HG03039 (cell line): ENCODE measurements at regions not wholly inside any gene's neighbourhood (a gene's known extent, or its start where the extent isn't known, plus 50 kb on each side); places are given as distances from the start of the nearest gene placed in this dataset.

ENCODE experiments used
- ATAC-seq: cut with Tn5 transposase; IDR thresholded peaks from one replicate; pipeline ENCODE4 v1.9.1; 2021; ENCODE audit warnings: mild to moderate bottlenecking, moderate library complexity; ENCODE audit not compliant: unreplicated experiment

DNA sequence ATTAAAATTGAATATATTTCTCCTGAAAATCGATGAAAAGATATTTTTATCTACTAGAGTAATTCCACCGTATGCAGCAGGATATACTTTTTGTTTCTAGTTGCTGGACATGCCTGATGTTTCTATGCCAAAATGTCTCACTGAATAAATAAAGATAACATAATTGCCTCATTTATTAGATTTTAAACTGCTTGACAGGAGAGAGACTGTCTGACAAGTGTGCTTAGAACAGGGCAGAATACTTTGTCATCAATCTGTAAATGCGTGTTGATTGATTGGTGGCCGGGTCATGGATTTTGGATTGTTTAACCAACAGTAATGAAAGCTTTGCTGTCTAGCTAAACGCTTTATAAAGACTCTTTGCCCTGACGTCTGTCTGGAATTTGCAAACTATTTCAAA, 339.0 kb downstream of the CHRM3 start:
- no peak for ATAC-seq

DNA sequence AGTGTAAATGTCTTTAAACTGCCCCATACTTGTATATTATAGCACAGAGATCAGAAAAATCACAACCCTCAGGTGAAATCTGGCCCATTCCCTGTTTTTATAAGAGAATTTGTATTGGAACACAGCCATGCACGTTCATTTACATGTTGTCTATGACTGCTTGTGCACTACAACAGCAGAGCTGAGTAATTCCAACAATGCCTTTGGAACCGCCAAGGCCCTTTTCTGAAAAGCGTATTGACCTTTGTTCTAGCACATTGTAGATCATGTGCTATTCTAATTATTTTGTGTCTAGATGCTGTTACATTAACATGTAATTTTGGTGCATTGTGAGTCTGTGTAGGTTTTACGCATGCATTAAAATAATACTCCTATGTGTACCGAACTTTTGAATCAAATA, 339.6 kb downstream of the CHRM3 start:
- ATAC-seq = no peak

DNA sequence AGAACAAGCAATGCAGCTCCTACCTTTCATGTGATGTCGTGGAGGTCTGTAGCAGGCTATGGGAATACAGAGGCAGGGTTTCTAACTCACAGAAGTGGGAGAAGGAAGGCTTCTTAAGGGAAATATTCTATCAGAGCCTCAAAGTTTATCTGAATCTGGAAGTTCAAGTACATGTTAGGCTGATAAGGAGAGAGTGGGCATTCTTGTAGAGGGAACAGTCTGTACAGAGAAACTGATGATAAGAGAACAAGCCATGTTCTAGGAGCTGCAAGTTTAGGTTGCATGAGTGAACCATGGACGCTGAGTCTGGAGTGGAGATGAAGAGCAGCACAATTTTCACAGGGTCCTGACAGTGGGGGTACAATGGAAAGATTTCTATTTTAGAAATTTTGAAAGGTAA, 344.0 kb downstream of the CHRM3 start:
- ATAC-seq = no peak

DNA sequence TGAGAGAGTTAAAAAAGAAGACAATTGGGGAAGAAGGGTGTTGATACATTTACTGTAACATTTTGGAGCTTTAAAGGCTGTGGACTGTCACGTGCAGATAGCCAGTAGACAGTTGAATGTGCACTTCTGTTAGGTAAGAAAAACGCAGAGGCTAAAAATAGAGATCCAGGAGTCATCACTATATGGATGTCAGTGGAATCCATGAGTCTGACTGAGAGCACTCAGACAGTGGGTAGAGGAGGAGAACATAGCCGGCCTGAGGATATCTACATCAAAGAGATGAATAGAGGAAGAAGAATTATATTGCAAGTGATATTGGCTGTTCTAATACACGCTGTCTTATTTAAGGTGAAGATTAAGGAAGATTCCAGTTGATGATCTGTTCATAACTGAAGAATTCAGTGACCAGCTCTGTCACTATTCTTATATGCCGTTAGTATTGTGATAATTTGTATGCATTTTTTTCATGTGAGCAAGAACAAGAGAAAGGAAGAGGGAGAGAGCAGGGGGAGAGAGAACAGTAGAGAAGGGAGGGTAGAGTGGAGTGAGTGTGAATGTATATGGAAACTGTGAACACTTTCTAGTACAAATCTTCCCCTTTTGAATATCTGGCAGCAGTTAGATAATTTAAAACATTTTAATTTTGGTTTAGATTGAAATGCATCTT, 344.8 kb downstream of the CHRM3 start:
- ATAC-seq = no peak

DNA sequence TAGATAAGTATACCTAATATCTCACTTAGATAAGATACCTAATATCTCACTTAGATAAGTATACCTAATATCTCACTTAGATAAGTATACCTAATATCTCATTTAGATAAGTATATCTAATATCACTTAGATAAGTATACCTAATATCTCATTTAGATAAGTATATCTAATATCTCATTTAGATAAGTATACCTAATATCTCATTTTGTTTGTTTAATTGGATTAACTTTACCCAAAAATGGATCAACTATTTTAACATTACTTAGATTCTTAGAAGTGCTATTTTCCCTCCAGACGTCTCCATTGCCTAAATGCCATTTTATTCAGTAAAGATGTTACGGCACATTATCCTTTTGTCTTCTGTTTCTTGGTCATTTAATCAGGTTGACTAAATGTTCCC, 346.4 kb downstream of the CHRM3 start:
- no peak for ATAC-seq

DNA sequence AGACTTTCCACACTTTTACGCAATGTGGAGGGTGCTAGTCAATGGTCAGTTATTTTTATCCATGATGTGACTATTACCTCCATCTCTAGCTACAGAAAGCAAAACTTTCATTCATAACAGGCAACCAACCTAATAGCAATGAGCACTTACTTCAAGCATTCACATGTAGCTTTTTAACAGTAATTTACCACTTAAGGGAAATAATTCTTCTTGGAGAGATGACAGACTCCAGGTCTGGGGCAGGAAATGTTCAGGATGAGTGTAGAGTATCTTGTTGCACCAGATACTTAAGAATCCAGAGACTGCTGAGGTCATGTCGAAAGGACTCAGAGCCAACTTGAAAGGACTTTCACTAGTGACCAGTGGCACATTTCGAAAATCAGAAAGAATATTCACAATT, 347.6 kb downstream of the CHRM3 start:
- no peak for ATAC-seq

DNA sequence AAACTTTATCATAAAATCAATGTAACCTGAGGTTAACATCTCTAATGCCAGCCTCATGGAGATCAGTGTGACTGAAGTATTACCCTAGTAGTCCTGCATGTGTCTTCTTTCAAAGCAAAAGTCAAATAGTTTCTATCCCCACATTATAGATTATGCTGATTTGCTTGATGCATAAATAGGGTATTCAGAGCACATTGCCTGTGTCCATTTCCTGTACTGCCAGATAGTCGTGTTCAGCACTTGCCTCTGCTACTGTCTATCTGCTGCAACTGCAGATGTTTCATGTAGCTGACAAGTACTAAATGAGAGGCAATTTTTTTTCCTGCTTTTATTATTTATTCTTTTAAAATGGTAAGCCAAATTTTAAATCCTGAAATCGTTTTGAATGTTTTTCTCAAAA, 348.7 kb downstream of the CHRM3 start:
- no peak for ATAC-seq

DNA sequence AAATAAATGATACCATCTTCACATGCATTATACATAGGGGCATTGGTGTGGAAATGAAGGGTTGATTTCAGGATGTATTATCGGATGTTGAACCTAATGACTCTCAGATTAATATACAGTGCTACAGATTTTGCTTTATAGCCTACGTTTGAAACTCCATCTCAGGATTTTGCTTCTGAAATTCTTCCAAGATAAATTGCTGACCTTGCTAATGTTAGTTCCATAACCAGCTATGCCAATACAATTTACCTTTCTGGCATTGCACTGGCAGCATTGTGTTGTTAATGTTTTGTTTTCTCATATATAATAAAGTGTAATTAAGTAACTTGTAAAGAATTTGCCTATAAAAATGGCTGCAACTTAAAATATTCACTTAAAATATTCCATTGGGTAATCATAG, 350.1 kb downstream of the CHRM3 start:
- no peak for ATAC-seq

DNA sequence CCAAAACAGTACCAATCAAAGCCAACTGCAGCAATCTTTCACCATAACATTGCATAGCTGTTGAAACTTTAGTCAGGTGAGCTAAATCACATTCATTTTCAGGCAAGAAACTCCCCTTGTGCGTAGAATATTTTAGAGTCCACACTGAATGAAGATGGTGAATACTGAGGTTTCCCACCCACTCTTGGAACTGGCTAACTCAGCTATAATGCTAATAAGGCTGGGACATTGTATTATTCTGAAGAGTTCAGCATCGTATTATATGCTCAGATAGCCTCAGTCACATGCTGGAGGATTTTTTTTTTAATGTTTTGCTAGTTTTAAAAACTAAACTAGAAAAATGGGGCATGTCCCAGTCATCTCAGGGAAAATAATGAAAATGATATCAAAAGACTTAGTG, 352.3 kb upstream of the FMN2 start:
- no peak for ATAC-seq

DNA sequence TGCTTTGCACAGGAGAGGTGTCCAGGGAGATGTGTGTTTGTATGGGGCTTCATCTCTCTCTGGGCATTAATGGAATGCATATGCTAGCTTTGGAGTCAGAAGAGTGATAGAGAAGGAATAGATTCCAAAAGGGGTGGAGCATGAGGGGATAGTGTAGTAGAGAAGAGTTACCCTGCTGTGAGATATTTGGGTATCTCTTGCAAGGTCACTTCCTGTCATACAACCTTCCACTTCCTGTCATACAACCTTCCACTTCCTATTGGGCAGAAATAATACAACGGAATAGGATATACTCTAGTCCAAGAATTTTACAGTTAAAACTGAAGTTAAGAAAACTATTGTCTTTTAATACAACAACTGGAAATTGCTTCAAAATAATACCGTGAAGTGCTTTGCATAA, 351.8 kb upstream of the FMN2 start:
- no peak for ATAC-seq

DNA sequence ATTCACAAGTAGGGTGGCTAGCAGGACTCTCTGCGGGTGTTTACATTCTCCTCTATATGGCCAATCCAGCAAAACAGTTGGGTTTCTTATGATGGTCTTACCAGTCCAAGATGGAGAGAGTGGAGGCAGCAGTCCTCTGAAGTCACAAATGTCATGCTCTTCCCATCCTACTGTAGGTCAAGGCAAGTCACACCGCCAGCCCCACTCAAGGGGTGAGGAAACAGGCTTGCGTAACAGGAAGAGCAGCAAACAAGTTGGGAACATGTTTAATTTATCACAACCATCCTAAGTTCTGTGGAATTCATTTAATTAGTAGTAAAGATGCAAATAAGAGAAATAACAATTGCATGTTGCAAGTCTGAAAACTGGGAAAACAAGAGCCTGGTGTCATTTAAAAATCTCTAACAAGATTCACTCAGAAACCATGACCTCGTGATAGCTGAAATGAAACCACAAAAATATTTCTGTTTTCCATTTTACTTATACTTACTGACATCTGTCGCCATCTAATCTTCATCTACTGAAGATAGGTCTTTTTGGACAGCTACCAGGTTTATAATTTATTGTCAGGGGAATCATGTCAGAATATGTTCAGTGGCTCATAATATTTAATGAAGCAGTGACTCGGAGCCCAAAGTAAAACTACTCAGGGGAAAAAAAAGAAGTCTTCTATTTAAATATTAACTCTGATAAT, 349.1 kb upstream of the FMN2 start:
- ATAC-seq = no peak

DNA sequence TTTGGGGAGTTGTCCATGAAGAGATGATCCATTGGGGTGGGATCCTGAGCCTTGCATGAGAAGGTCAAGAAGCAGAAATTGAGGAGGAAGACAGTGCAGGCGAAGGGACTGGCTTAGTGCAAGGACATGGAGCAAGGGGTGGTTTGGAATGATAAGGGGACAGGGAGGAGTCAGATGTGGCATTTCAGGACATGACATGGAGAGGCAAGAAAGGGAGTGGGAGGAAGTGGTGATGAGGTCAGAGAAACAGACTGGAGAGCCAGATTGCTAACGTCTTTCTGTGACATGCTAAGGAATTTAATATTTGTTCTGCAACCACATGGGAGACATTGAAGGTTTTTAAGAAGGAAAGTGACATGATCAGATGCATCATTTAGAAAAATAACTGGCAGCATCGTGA, 346.8 kb upstream of the FMN2 start:
- no peak for ATAC-seq

DNA sequence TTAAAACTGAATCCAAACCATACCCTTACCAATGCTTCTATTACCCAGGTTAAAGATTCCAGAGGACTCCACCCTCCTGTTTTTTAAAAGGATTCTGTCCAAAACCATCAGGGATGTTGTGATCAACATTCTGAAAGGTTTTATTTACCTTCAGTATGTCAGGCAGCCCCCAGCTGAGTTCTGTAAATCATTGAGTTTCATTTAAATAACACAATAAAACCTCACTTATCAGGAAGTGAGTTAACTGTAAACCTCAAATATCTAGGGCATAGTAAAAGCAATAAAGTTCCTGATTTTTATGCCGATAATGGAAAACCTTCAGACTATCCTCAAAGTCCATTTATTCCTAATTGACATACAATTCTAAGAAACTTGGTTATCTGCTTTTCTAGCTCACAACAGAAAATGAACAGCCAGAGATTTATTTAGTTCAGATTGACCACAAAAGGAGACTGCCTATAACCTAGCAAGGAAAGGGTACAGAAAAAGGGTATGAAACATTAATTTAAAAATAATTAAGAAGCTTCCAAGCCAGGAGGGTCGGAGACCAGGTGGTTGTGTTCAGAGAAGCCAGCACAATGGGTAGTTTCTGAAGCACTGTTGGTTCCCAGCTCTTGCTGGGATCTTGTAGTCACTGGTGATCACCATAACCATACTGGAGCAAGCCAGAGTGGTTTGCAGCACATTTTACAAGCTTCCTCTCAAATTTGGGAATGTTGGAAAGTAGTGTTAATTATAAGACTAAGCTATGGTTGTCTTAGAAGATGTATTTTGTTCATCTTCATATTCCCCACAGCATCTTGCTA, 336.4 kb upstream of the FMN2 start:
- no peak for ATAC-seq

DNA sequence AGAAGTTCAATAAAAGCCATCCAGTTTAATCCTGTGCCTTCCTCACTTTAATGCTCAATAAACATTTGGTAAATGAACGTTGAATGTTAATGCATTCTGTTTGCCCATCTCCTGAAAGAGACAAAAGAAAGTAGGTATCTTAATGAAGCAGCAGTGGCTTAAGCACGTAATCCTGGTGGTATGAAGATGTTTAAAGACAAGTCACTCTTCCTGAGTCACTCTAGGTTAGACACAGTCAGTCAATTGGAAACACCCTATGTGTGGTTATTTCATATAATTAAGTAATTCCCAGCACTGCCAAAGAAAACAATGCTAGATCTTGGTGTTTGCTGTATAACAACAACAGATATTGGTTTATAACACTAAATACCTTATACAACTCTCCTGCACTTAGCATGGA, 334.0 kb upstream of the FMN2 start:
- ATAC-seq = no peak

DNA sequence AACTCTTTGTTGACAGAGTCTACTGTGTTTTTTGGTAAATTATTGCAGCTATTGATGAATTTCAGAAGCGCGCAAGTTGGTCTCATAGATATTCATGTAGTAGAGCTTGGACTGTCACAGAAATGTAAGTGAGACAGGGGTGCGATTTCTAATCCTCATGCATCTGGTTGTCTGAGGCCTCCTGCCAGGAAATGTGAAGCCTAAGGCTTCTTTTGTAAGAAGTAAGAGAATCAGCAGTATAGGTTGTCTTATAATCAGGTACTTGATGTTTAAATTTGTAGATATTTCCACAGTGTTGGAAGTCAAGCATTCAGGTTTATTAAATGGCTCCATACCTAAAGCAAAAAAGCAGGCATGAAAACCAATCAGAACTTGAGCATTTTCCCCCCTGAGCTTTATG, 332.9 kb upstream of the FMN2 start:
- ATAC-seq = no peak

DNA sequence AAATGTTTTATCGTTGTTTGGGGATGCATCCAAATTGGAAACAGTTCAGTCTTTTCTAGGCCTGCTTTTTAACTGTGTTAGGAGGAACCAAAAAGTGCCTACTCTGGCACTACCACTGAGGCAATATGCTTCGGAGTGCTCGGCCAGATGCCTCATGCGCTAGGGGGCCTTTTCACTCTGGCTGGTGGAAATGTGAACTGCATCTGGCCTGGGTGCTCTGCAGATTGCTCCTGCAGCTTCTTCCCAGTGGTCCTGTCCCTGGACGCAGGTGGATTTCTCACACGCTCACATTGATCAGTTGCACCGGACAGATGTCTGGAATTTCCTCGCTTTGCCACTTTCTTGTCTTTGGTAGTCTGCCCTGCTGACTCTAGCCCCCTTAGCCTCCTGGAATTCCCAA, 330.2 kb upstream of the FMN2 start:
- no peak for ATAC-seq

DNA sequence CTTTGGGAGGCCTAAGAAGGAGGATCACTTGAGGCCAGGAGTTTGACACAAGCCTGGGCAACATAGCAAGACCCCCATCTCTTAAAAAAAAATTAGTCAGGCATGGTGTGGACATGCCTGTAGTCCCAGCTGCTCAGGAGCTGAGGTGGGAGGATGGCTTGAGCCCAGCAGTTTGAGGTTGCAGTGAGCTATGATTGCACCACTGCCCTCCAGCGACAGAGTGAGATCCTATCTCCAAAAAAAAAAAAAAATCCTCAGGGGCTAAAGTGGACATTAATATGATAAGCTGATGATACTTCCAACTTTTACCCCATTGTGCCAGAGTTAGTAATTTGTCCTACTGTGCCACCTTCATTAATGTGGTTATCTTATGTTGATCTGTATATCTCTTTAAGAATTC, 327.8 kb upstream of the FMN2 start:
- ATAC-seq = no peak

DNA sequence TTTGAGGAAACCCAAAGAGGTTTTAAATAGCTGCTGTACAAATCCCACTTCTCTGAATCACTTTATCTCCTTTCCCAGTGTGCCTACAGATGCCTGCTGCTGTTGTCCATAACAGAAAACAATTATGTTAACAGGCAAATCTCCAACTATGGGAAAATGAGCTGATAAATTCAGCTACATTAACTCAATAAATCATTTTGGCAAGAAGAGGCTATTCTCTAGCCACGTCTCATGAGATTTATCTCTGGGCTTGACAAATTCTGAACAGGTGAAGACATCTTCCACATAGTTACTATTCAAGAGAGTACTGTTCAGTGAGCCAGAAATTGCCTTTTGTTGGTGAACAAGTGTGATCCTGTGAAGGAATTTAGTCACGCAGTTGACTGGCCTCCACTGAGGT, 327.1 kb upstream of the FMN2 start:
- no peak for ATAC-seq

DNA sequence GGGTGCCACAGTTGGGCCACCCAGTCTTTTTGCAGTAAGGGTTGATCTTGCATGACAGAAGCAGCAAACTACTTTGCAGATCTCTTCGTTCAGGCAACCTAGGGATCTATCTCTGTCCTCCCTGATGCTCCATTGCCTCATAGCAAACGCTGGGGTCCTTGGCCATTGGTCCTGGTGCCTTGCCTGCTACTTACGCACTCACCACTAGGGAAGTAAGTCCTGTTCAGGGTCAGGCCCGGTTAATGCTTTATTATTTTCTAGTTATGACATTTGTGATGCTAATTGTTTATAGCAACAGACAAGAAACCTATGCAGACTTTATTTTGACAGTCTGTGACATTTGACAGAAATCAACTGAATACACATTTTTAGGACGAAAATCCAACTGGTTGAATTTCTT, 326.5 kb upstream of the FMN2 start:
- no peak for ATAC-seq

DNA sequence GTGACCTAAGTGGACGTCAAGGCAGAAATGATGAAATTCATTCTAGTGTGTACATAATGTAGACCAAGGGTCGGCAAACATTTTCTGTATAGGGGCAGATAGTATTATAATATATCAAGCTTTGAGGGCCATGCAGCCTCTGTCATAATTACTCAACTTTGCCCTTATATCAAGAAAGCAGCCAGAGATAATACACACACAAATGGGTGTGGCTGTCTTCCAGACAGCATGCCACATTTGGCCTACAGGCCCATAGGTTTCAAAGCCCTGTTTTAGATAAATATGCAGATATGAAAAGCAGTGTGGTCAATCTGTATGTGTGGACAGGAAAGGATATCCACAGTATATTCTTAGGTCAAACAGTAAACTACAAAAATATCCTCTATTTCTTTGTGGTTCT, 320.1 kb upstream of the FMN2 start:
- ATAC-seq = no peak

DNA sequence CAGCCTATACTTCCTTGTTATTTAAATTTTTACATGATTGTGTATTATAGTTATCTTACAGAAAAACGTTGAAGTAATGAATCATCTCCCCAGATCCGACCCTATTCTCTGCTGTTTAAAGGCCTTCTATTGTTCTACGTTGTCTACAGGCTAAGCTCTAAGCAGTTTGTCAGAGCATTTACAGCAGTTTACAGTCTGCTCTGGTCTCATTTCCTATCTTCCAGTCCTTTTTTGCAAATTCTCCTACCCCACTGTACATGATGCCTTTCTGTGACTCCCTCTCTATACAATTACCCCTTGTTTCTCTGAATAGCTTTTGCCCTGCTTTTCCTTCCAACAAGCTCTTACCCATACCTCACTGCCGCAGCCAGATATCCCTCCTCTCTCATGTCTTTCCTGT, 319.2 kb upstream of the FMN2 start:
- ATAC-seq = no peak

DNA sequence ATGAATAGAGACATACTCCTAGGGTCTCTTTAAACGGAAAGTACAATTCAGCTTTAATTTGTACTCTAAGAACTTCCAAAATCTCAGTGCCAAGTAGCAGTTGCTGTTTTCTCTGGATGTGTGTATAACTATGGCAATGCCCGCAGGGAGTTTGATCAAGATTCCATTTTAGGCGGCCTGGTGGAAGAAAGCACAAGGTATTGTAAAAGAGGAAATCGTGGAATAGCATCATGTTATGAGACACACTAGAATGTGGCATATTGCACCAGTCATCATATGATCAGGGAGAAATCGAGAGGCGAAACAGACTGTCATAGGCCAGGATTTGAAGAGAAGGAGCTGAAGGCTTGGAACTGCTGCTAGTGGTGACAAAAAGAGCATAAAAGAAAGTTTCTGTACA, 316.2 kb upstream of the FMN2 start:
- no peak for ATAC-seq
